MM.1S (cell line): ENCODE measurements at regions not wholly inside any gene's neighbourhood (a gene's known extent, or its start where the extent isn't known, plus 50 kb on each side); places are given as distances from the start of the nearest gene placed in this dataset.

Experiments
- DNase-seq: peaks from one replicate; pipeline ENCODE4 v3.0.0-alpha.2; 2015
- H2AFZ ChIP-seq: fragments of 300-600 bp; sonication (generic); 2 replicates; pipeline ENCODE4 v1.6.0; 2016; ENCODE audit warnings: antibody characterized with exemption, low read length
- H3F3A ChIP-seq: fragments of 300-600 bp; sonication (generic); 2 replicates; pipeline ENCODE4 v1.6.1; 2016; ENCODE audit warnings: mild to moderate bottlenecking, antibody characterized with exemption, low read length, moderate library complexity, mixed read lengths; ENCODE audit not compliant: insufficient read depth
- H3K27ac ChIP-seq: fragments of 300-600 bp; sonication (generic); 2 replicates; pipeline ENCODE4 v1.5.1; 2016; ENCODE audit warnings: mild to moderate bottlenecking, low read length
- H3K27me3 ChIP-seq: fragments of 300-600 bp; sonication (generic); replicated peaks from 2 replicates; pipeline ENCODE4 v1.6.0; 2016; ENCODE audit warnings: low read length; ENCODE audit not compliant: insufficient read depth
- H3K36me3 ChIP-seq: fragments of 300-600 bp; sonication (generic); replicated peaks from 2 replicates; pipeline ENCODE4 v1.6.1; 2016; ENCODE audit warnings: mild to moderate bottlenecking, low read length, mixed read lengths; ENCODE audit not compliant: insufficient read depth
- H3K4me1 ChIP-seq: fragments of 300-600 bp; sonication (generic); 2 replicates; pipeline ENCODE4 v1.6.1; 2016; ENCODE audit warnings: low read length, mixed read lengths
- H3K4me2 ChIP-seq: fragments of 300-600 bp; sonication (generic); 2 replicates; pipeline ENCODE4 v1.6.0; 2016; ENCODE audit warnings: low read depth, low read length
- H3K4me3 ChIP-seq: fragments of 300-600 bp; sonication (generic); 2 replicates; pipeline ENCODE4 v1.5.1; 2016; ENCODE audit warnings: low read length, mixed read lengths
- H3K79me2 ChIP-seq: fragments of 300-600 bp; sonication (generic); 2 replicates; pipeline ENCODE4 v1.6.1; 2016; ENCODE audit warnings: mixed run types, low read length, mixed read lengths
- H3K9ac ChIP-seq: fragments of 300-600 bp; sonication (generic); 2 replicates; pipeline ENCODE4 v1.6.1; 2016; ENCODE audit warnings: low read length, mixed read lengths
- H3K9me2 ChIP-seq: fragments of 300-600 bp; sonication (generic); replicated peaks from 2 replicates; pipeline ENCODE4 v1.6.1; 2016; ENCODE audit warnings: mild to moderate bottlenecking, low read length, mixed read lengths; ENCODE audit not compliant: insufficient read depth
- H3K9me3 ChIP-seq: fragments of 300-600 bp; sonication (generic); replicated peaks from 2 replicates; pipeline ENCODE4 v1.6.1; 2016; ENCODE audit warnings: mild to moderate bottlenecking, low read length, mixed read lengths; ENCODE audit not compliant: insufficient read depth
- H4K20me1 ChIP-seq: fragments of 300-600 bp; sonication (generic); 2 replicates; pipeline ENCODE4 v1.6.1; 2016; ENCODE audit warnings: mild to moderate bottlenecking, low read length, moderate library complexity, mixed read lengths; ENCODE audit not compliant: insufficient read depth
- CTCF ChIP-seq: fragments of 300-600 bp; sonication (generic); IDR thresholded peaks from 2 replicates; pipeline ENCODE4 v1.5.1; 2016; ENCODE audit warnings: antibody characterized with exemption, low read length, mixed read lengths
- EZH2 ChIP-seq: fragments of 300-600 bp; sonication (generic); optimal IDR thresholded peaks from 2 replicates; pipeline ENCODE3; 2017; ENCODE audit warnings: low read depth, mild to moderate bottlenecking, antibody characterized with exemption, low read length, mixed read lengths
- EZH2phosphoT487 ChIP-seq: fragments of 300-600 bp; sonication (generic); IDR thresholded peaks from 2 replicates; pipeline ENCODE4 v1.6.1; 2018; ENCODE audit warnings: antibody characterized with exemption, low read length

- Histone ChIP-seq H3K4me1 (no peaks in the 10 kb centered on the region), H4K20me1 (no peaks in the 10 kb centered on the region), H3F3A (no peaks in the 10 kb centered on the region), H3K9me3 (no peaks in the 10 kb centered on the region), H2AFZ (no peak overlapping the region), H3K4me3 (no peak overlapping the region), H3K36me3 (no peaks in the 10 kb centered on the region), H3K79me2 (no peaks in the 10 kb centered on the region), H3K27ac (no peak overlapping the region), H3K9me2 (no peaks in the 10 kb centered on the region), H3K4me2 (no peak overlapping the region), H3K9ac (no peak overlapping the region), H3K27me3 (no peaks in the 10 kb centered on the region)
- no peak for DNase-seq
- no peak for TF ChIP-seq EZH2
- no peak for TF ChIP-seq CTCF
- TF ChIP-seq EZH2phosphoT487 = no peak
These were observed 208.1 kb upstream of the PIK3R1 start for GRCh38 chr5:68007451-68007850.

GRCh38 chr5:68002836-68003235, 212.7 kb upstream of the PIK3R1 start:
- Histone ChIP-seq H3K4me3 (no peak overlapping the region), H3K9me3 (no peaks in the 10 kb centered on the region), H3K4me1 (no peaks in the 10 kb centered on the region), H3K4me2 (no peak overlapping the region), H3F3A (no peaks in the 10 kb centered on the region), H3K27me3 (no peaks in the 10 kb centered on the region), H3K79me2 (no peaks in the 10 kb centered on the region), H3K36me3 (no peaks in the 10 kb centered on the region), H3K9me2 (no peaks in the 10 kb centered on the region), H2AFZ (no peak overlapping the region), H3K9ac (no peak overlapping the region), H4K20me1 (no peaks in the 10 kb centered on the region), H3K27ac (no peak overlapping the region)
- TF ChIP-seq EZH2 (no peak), EZH2phosphoT487 (no peak), CTCF (no peak)
- no peak for DNase-seq

- Histone ChIP-seq H3K9ac (no peak overlapping the region), H2AFZ (no peak overlapping the region), H3K27ac (no peak overlapping the region), H3K9me3 (no peaks in the 10 kb centered on the region), H3K4me2 (no peak overlapping the region), H3F3A (no peaks in the 10 kb centered on the region), H3K4me3 (no peak overlapping the region), H3K27me3 (no peaks in the 10 kb centered on the region), H4K20me1 (no peaks in the 10 kb centered on the region), H3K4me1 (no peaks in the 10 kb centered on the region), H3K79me2 (no peaks in the 10 kb centered on the region), H3K9me2 (no peaks in the 10 kb centered on the region), H3K36me3 (no peaks in the 10 kb centered on the region)
- no peak for DNase-seq
- TF ChIP-seq CTCF = no peak
- TF ChIP-seq EZH2phosphoT487 = no peak
- TF ChIP-seq EZH2 = no peak
These were observed 214.8 kb upstream of the PIK3R1 start for GRCh38 chr5:68000805-68001204.
